ENCODE measurements at regions not wholly inside any gene's neighbourhood (a gene's known extent, or its start where the extent isn't known, plus 50 kb on each side); places are given as distances from the start of the nearest gene placed in this dataset.

GRCh38 chr10:123284022-123284421 is 129.8 kb downstream of the BUB3 start:
- Mint-ChIP-seq H3K36me3 (ENCODE audit: low read depth) (no peaks in the 10 kb centered on the region), H3K27ac (no peak overlapping the region), H3K4me3 (no peak overlapping the region), H3K27me3 (no peaks in the 10 kb centered on the region), H3K4me1 (ENCODE audit: low read depth) (no peaks in the 10 kb centered on the region), H3K9me3 (no peaks in the 10 kb centered on the region)
- intact Hi-C loops (cut with micrococcal nuclease), result no loop called here

GRCh38 chr10:123287594-123288247 is 133.5 kb downstream of the BUB3 start:
- H3K36me3 Mint-ChIP-seq (ENCODE audit: low read depth), result no peaks in the 10 kb centered on the region
- H3K27me3 Mint-ChIP-seq, result no peaks in the 10 kb centered on the region
- H3K9me3 Mint-ChIP-seq, result no peaks in the 10 kb centered on the region
- intact Hi-C loops (cut with micrococcal nuclease), result no loop called here
- H3K4me1 Mint-ChIP-seq (ENCODE audit: low read depth), result no peaks in the 10 kb centered on the region
- H3K27ac Mint-ChIP-seq, result no peak overlapping the region
- H3K4me3 Mint-ChIP-seq, result no peak overlapping the region

- no peaks in the 10 kb centered on the region for H3K9me3 Mint-ChIP-seq
- intact Hi-C loops (cut with micrococcal nuclease), result no loop called here
- H3K36me3 Mint-ChIP-seq (ENCODE audit: low read depth), result no peaks in the 10 kb centered on the region
- H3K27me3 Mint-ChIP-seq, result no peaks in the 10 kb centered on the region
- no peak overlapping the region for H3K27ac Mint-ChIP-seq
- H3K4me3 Mint-ChIP-seq, result no peak overlapping the region
- H3K4me1 Mint-ChIP-seq (ENCODE audit: low read depth), result no peaks in the 10 kb centered on the region
These were observed 135.2 kb downstream of the BUB3 start for GRCh38 chr10:123289432-123289831.

GRCh38 chr10:123294109-123294508 is 139.9 kb downstream of the BUB3 start:
- H3K4me1 Mint-ChIP-seq (ENCODE audit: low read depth), result no peaks in the 10 kb centered on the region
- H3K4me3 Mint-ChIP-seq, result no peak overlapping the region
- no peaks in the 10 kb centered on the region for H3K27me3 Mint-ChIP-seq
- no peak overlapping the region for H3K27ac Mint-ChIP-seq
- no peaks in the 10 kb centered on the region for H3K9me3 Mint-ChIP-seq
- intact Hi-C loops (cut with micrococcal nuclease), result no loop called here
- no peaks in the 10 kb centered on the region for H3K36me3 Mint-ChIP-seq (ENCODE audit: low read depth)

DNA sequence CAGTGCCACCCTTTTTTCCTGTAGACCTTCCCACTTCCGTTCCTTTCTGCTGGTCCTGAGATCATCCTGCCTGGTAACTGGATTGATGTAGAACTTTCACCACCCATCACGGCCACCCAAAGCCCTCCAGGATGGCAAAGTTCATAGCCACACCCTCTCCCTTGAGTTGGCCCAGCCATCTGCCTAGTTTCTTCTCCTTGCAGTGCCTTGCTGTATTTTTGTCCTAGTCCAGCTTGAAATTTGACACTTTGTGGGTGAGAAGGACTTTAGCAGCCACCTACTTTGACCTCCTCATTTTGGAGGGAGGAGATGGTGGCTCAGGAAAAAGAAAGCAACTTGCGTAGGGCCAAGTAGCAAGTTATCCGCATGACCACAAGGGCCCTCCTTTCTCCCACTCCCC is 140.7 kb downstream of the BUB3 start:
- Mint-ChIP-seq H3K36me3 (ENCODE audit: low read depth) (no peaks in the 10 kb centered on the region), H3K4me1 (ENCODE audit: low read depth) (no peaks in the 10 kb centered on the region), H3K27me3 (peaks cover 3% of the 10 kb centered on the region), H3K9me3 (no peaks in the 10 kb centered on the region), H3K4me3 (no peak overlapping the region), H3K27ac (no peak overlapping the region)
- intact Hi-C loops (cut with micrococcal nuclease), result no loop called here

DNA sequence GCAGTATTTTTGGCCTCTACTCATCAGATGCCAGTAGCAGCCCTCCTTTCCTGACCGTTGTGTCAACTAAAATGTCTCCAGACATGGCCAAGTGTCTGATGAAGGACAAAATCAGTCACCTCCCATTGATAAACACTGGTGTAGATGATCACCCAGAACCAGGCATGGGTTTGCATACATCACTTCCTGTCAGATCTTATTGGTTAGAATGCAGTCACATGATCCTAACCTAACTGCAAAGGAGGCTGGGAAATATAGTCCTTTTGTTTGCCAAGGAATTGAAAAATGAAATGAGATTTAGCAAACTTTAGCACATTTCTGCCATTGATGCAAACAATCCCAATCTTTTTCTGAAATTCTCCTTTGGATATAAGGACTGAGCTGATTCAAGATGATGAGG is 141.4 kb downstream of the BUB3 start:
- Mint-ChIP-seq H3K36me3 (ENCODE audit: low read depth) (no peaks in the 10 kb centered on the region), H3K4me3 (no peak overlapping the region), H3K9me3 (no peaks in the 10 kb centered on the region), H3K27me3 (peaks cover 3% of the 10 kb centered on the region), H3K27ac (no peak overlapping the region), H3K4me1 (ENCODE audit: low read depth) (no peaks in the 10 kb centered on the region)
- intact Hi-C loops (cut with micrococcal nuclease), result no loop called here

GRCh38 chr10:123297175-123297574 is 143.0 kb downstream of the BUB3 start:
- Mint-ChIP-seq H3K4me1 (ENCODE audit: low read depth) (no peaks in the 10 kb centered on the region), H3K36me3 (ENCODE audit: low read depth) (no peaks in the 10 kb centered on the region), H3K27ac (no peak overlapping the region), H3K9me3 (no peaks in the 10 kb centered on the region), H3K4me3 (no peak overlapping the region), H3K27me3 (peaks cover 3% of the 10 kb centered on the region)
- intact Hi-C loops (cut with micrococcal nuclease), result no loop called here

DNA sequence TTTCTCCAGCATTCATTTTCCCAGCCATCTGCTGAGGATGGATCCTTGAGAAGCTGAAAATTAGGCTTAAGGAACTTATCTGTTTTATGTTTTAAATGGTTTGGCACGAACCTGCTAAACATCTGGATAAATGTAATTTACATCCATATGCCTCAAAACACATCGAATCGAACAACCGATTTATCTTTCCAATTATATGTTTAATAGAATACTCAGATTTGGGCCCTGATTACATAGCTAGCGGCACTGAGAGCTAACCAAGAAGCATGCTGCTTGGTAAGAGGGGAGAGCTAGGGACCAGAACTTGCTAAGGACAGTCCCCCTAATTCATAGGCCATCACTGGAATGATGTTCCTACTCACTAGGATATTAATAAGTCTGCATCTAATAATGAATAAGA is 144.4 kb downstream of the BUB3 start:
- Mint-ChIP-seq H3K27me3 (peaks cover 3% of the 10 kb centered on the region), H3K27ac (no peak overlapping the region), H3K4me3 (no peak overlapping the region), H3K9me3 (no peaks in the 10 kb centered on the region), H3K36me3 (ENCODE audit: low read depth) (no peaks in the 10 kb centered on the region), H3K4me1 (ENCODE audit: low read depth) (no peaks in the 10 kb centered on the region)
- intact Hi-C loops (cut with micrococcal nuclease), result no loop called here

GRCh38 chr10:123299598-123299997 is 145.4 kb downstream of the BUB3 start:
- Mint-ChIP-seq H3K27me3 (peaks cover 3% of the 10 kb centered on the region), H3K4me1 (ENCODE audit: low read depth) (no peaks in the 10 kb centered on the region), H3K36me3 (ENCODE audit: low read depth) (no peaks in the 10 kb centered on the region), H3K27ac (no peak overlapping the region), H3K4me3 (no peak overlapping the region), H3K9me3 (no peaks in the 10 kb centered on the region)
- intact Hi-C loops (cut with micrococcal nuclease), result no loop called here

GRCh38 chr10:123301077-123301857 is 147.1 kb downstream of the BUB3 start:
- H3K4me3 Mint-ChIP-seq, result no peak overlapping the region
- no peak overlapping the region for H3K27ac Mint-ChIP-seq
- intact Hi-C loops (cut with micrococcal nuclease), result no loop called here
- no peaks in the 10 kb centered on the region for H3K4me1 Mint-ChIP-seq (ENCODE audit: low read depth)
- H3K36me3 Mint-ChIP-seq (ENCODE audit: low read depth), result no peaks in the 10 kb centered on the region
- peaks cover 3% of the 10 kb centered on the region for H3K27me3 Mint-ChIP-seq
- H3K9me3 Mint-ChIP-seq, result no peaks in the 10 kb centered on the region

GRCh38 chr10:123303581-123304337 is 149.6 kb downstream of the BUB3 start:
- Mint-ChIP-seq H3K36me3 (ENCODE audit: low read depth) (no peaks in the 10 kb centered on the region), H3K4me3 (no peak overlapping the region), H3K27ac (no peak overlapping the region), H3K9me3 (no peaks in the 10 kb centered on the region), H3K27me3 (peaks cover 8% of the 10 kb centered on the region), H3K4me1 (ENCODE audit: low read depth) (peaks cover 7% of the 10 kb centered on the region)
- intact Hi-C loops (cut with micrococcal nuclease), result no loop called here

- Mint-ChIP-seq H3K9me3 (no peaks in the 10 kb centered on the region), H3K27ac (no peak overlapping the region), H3K27me3 (peaks cover 5% of the 10 kb centered on the region), H3K4me3 (no peak overlapping the region), H3K4me1 (ENCODE audit: low read depth) (peaks cover 7% of the 10 kb centered on the region), H3K36me3 (ENCODE audit: low read depth) (no peaks in the 10 kb centered on the region)
- intact Hi-C loops (cut with micrococcal nuclease), result no loop called here
These were observed 151.5 kb downstream of the BUB3 start for GRCh38 chr10:123305671-123306070.

DNA sequence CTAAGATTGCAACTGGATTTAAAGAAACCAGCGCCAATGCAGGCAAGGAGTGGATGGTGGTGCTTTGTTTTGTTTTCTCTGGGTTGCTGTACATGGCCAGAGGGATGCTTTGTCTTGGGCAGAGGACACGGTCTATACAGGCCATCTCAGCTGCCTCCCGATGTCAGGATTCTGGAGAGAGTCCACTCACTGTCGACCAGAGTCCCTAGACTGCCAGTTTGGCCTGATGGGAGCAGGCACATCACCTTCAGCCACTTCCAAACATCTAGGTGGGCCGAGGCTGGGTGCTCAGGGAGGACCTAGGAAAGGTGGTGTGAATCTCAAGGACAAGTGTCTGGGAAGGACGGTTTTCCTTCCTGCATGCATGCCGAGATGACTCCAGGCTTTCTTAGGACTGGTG is 152.1 kb downstream of the BUB3 start:
- Mint-ChIP-seq H3K27me3 (peaks cover 5% of the 10 kb centered on the region), H3K4me3 (no peak overlapping the region), H3K4me1 (ENCODE audit: low read depth) (peaks cover 7% of the 10 kb centered on the region), H3K27ac (no peak overlapping the region), H3K36me3 (ENCODE audit: low read depth) (no peaks in the 10 kb centered on the region), H3K9me3 (no peaks in the 10 kb centered on the region)
- intact Hi-C loops (cut with micrococcal nuclease), result no loop called here

- Mint-ChIP-seq H3K4me3 (no peak overlapping the region), H3K36me3 (ENCODE audit: low read depth) (no peaks in the 10 kb centered on the region), H3K9me3 (no peaks in the 10 kb centered on the region), H3K27ac (no peak overlapping the region), H3K27me3 (peaks cover 7% of the 10 kb centered on the region), H3K4me1 (ENCODE audit: low read depth) (peaks cover 7% of the 10 kb centered on the region)
- intact Hi-C loops (cut with micrococcal nuclease), result no loop called here
These were observed 155.5 kb downstream of the BUB3 start for GRCh38 chr10:123309731-123310130.
